GM12878 (cell line): ENCODE measurements at regions not wholly inside any gene's neighbourhood (a gene's known extent, or its start where the extent isn't known, plus 50 kb on each side); places are given as distances from the start of the nearest gene placed in this dataset.

Experiments used
- ATAC-seq: fragments of 200-7000 bp; cut with Tn5 transposase; 3 replicates; pipeline ENCODE4 v1.9.1; 2020; ENCODE audit warnings: mild to moderate bottlenecking, moderate library complexity
- BruUV-seq: library from RNA; stranded (reverse); fragments of 400-500 nt; replicated peaks from 2 replicates; lab custom pipeline; 2021; lab: Mats Ljungman, UMichigan
- CTCF ChIA-PET: fragments of 300-600 bp; sonication (Branson Sonifier 250); formaldehyde crosslinking; extraction: SDS; loops from one replicate; lab custom pipeline; 2021; ENCODE audit warnings: inconsistent platforms; lab: Yijun Ruan, JAX
- POLR2A ChIA-PET: fragments of 350-600 bp; formaldehyde crosslinking; extraction: SDS; loops from one replicate; lab custom pipeline; 2021; ENCODE audit warnings: inconsistent platforms; lab: Charles Lee
- RAD21 ChIA-PET: fragments of 300-600 bp; sonication (Branson Sonifier 250); formaldehyde crosslinking; loops from one replicate; lab custom pipeline; 2023; ENCODE audit warnings: antibody characterized with exemption; ENCODE audit not compliant: unreplicated experiment; lab: Charles Lee
- SMC1A ChIA-PET: fragments of 300-600 bp; sonication (Branson Sonifier 250); formaldehyde crosslinking; loops from one replicate; lab custom pipeline; 2023; ENCODE audit not compliant: unreplicated experiment, uncharacterized antibody; lab: Charles Lee
- DNase-seq: peaks from one replicate; pipeline ENCODE4 v3.0.0-alpha.2; 2011; ENCODE audit warnings: low read depth, low spot score
- FAIRE-seq: peaks from 3 replicates; lab custom pipeline; 2011; peaks lifted over from hg19 to GRCh38; lab: Jason Lieb, UNC
- H2AFZ ChIP-seq: 2 replicates; pipeline ENCODE4 v1.6.0; 2011; ENCODE audit warnings: low read depth, low read length, control low read depth; ENCODE audit not compliant: control insufficient read depth
- H3K27ac ChIP-seq: 2 replicates; pipeline ENCODE4 v1.5.1; 2011; ENCODE audit warnings: control low read depth; ENCODE audit not compliant: control insufficient read depth, insufficient read depth
- H3K27me3 ChIP-seq, 2 experiments: replicated peaks in 1 of 2; 2 replicates each; pipeline versions ENCODE4 v1.6.0 to v1.6.1; 2011; ENCODE audit warnings: low read length in 1 of 2; ENCODE audit not compliant: control insufficient read depth in 2 of 2, insufficient read depth in 2 of 2
- H3K36me3 ChIP-seq, 2 experiments: 2 replicates each; pipeline ENCODE4 v1.5.1; 2011; ENCODE audit warnings: low read length in 1 of 2; ENCODE audit not compliant: control insufficient read depth in 2 of 2, insufficient read depth in 2 of 2
- H3K4me1 ChIP-seq: 2 replicates; pipeline ENCODE4 v1.6.1; 2011; ENCODE audit warnings: mild to moderate bottlenecking, low read length, moderate library complexity, mixed read lengths; ENCODE audit not compliant: control insufficient read depth, insufficient read depth
- H3K4me2 ChIP-seq: 2 replicates; pipeline ENCODE4 v1.6.0; 2011; ENCODE audit warnings: control low read depth; ENCODE audit not compliant: control insufficient read depth, insufficient read depth
- H3K4me3 ChIP-seq: fragments of 200-600 bp; sonication (generic); 2 replicates; pipeline ENCODE4 v1.5.1; 2016
- H3K79me2 ChIP-seq: 2 replicates; pipeline ENCODE4 v1.6.0; 2011; ENCODE audit warnings: low read length; ENCODE audit not compliant: control insufficient read depth, insufficient read depth
- H3K9ac ChIP-seq: 2 replicates; pipeline ENCODE4 v1.8.0; 2011; ENCODE audit warnings: low read length, control low read depth, mixed read lengths; ENCODE audit not compliant: control insufficient read depth, insufficient read depth
- H3K9me3 ChIP-seq: replicated peaks from 3 replicates; pipeline ENCODE4 v1.5.1; 2011; ENCODE audit warnings: mild to moderate bottlenecking, low read length; ENCODE audit not compliant: control insufficient read depth, insufficient read depth
- H4K20me1 ChIP-seq: 2 replicates; pipeline ENCODE4 v1.6.0; 2011; ENCODE audit not compliant: control insufficient read depth, insufficient read depth
- EZH2 ChIP-seq: IDR thresholded peaks from 2 replicates; pipeline ENCODE4 v1.6.1; 2012; ENCODE audit warnings: low read depth, mild to moderate bottlenecking, control low read depth, inconsistent platforms, low read length, borderline replicate concordance; ENCODE audit not compliant: control insufficient read depth
- IRF4 ChIP-seq: IDR thresholded peaks from 2 replicates; pipeline ENCODE4 v1.6.1; 2011; ENCODE audit warnings: low read depth, low read length
- NFYB ChIP-seq: IDR thresholded peaks from 2 replicates; pipeline ENCODE4 v1.6.1; 2011; ENCODE audit warnings: low read depth, mild to moderate bottlenecking, low read length, improper control_type of control experiment, moderate library complexity; ENCODE audit not compliant: insufficient read depth
- TCF12 ChIP-seq: IDR thresholded peaks from 2 replicates; pipeline ENCODE4 v1.6.1; 2011; ENCODE audit warnings: low read depth, mild to moderate bottlenecking, low read length
- ZBED1 ChIP-seq: IDR thresholded peaks from 2 replicates; pipeline ENCODE4 v1.6.1; 2016; ENCODE audit warnings: borderline replicate concordance
- WGBS: methylation state at CpG from one replicate; pipeline ENCODE4 v1.1.6; 2016; ENCODE audit warnings: low lambda C conversion rate; ENCODE audit not compliant: insufficient replicate concordance, insufficient coverage; ENCODE audit errors: missing lambda C conversion rate; 5-methylcytosine and 5-hydroxymethylcytosine counted together
- in situ Hi-C: fragments of 300-500 bp; cut with MboI; formaldehyde crosslinking; loops from 9 replicates; pipeline ENCODE4 v1.14.3; 2018; ENCODE audit warnings: mixed read lengths
- intact Hi-C: fragments of 100-400 bp; cut with micrococcal nuclease; formaldehyde crosslinking; loops from one replicate; pipeline ENCODE4 v1.14.2; 2022; ENCODE audit not compliant: unreplicated experiment
- TF ChIP-seq, protein P1 (sequence below): fragments of 450-650 bp; IDR thresholded peaks from 2 replicates; pipeline ENCODE4 v1.6.1; 2016; ENCODE audit warnings: mild to moderate bottlenecking, moderate library complexity, borderline replicate concordance
- TF ChIP-seq, protein P2 (sequence below): fragments of 450-650 bp; IDR thresholded peaks from 2 replicates; pipeline ENCODE4 v1.6.1; 2017; ENCODE audit warnings: mild to moderate bottlenecking, moderate library complexity
- TF ChIP-seq, protein P3 (sequence below): fragments of 450-650 bp; formaldehyde crosslinking; IDR thresholded peaks from 2 replicates; pipeline ENCODE4 v1.5.0; 2022; ENCODE audit warnings: mild to moderate bottlenecking, missing genetic modification characterization

DNA sequence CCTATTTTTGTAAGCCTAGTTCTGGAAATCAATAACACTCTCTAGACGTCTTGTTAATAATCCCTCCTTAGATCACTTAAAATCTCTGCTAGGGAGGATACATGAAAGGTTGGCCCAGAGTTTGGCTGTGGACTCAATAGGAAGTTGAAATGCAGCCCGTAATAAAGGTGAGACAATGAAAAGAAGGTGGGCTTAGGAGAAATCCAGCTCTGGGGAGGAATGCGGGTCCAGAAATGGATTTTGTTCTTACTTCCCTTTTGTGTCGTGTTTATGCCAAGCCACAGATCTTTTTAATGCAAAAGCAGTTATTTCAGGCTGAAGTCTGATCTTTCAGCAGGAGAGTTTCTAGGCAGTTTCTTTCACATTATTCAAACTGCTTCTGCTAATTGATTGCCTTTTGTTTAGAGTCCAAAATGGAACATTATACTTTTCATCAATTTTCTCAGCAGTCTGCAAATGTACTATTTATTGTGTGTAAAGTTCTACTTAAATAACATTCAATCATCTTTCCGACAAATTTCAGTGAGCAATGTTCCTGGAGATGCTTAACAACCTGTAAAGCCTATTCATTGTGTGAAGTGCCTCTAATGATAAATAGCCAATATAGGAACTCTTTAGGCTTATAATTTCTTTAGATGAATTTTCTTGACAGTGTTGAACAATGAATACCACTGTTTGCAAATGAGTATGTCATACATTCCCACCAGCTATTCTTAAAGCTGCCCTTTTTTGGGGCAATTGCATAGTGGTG, 252.9 kb upstream of the KRR1 start:
- FAIRE-seq (no peak), DNase-seq (no peak), ATAC-seq (no peak)
- Histone ChIP-seq H4K20me1 (no peaks in the 10 kb centered on the region), H2AFZ (no peak overlapping the region), H3K4me2 (no peak overlapping the region), H3K36me3 (no peaks in the 10 kb centered on the region), H3K9me3 (no peaks in the 10 kb centered on the region), H3K27ac (no peak overlapping the region), H3K4me1 (no peaks in the 10 kb centered on the region), H3K79me2 (no peaks in the 10 kb centered on the region), H3K9ac (no peak overlapping the region), H3K4me3 (no peak overlapping the region), H3K27me3 (no peaks in the 10 kb centered on the region)
- ChIA-PET RAD21 (interaction anchor here (1.2 to 1.9 kb wide), 3 partner anchors 53 to 124 kb away, joined by 3 to 6 read pairs (median 4); no protein-coding TSS in a partner anchor), CTCF (interaction anchor here (0.6 to 1.2 kb wide), 2 partner anchors 124 to 273 kb away, joined by 3 read pairs; no protein-coding TSS in a partner anchor), POLR2A (no interaction called here), SMC1A (interaction anchor here (0.6 to 3.7 kb wide), 7 partner anchors 10 to 211 kb away, joined by 3 to 13 read pairs (median 4); no protein-coding TSS in a partner anchor)
- WGBS, result 33% methylated on average over 5 of the region's 5 CpGs
- in situ Hi-C loops (no loop called here), intact Hi-C loops (no loop called here)
- no TSS peak for BruUV-seq
- TF ChIP-seq TCF12 (no peak), IRF4 (no peak), NFYB (no peak), ZBED1 (no peak), EZH2 (no peak)
- TF ChIP-seq, protein P1, sequence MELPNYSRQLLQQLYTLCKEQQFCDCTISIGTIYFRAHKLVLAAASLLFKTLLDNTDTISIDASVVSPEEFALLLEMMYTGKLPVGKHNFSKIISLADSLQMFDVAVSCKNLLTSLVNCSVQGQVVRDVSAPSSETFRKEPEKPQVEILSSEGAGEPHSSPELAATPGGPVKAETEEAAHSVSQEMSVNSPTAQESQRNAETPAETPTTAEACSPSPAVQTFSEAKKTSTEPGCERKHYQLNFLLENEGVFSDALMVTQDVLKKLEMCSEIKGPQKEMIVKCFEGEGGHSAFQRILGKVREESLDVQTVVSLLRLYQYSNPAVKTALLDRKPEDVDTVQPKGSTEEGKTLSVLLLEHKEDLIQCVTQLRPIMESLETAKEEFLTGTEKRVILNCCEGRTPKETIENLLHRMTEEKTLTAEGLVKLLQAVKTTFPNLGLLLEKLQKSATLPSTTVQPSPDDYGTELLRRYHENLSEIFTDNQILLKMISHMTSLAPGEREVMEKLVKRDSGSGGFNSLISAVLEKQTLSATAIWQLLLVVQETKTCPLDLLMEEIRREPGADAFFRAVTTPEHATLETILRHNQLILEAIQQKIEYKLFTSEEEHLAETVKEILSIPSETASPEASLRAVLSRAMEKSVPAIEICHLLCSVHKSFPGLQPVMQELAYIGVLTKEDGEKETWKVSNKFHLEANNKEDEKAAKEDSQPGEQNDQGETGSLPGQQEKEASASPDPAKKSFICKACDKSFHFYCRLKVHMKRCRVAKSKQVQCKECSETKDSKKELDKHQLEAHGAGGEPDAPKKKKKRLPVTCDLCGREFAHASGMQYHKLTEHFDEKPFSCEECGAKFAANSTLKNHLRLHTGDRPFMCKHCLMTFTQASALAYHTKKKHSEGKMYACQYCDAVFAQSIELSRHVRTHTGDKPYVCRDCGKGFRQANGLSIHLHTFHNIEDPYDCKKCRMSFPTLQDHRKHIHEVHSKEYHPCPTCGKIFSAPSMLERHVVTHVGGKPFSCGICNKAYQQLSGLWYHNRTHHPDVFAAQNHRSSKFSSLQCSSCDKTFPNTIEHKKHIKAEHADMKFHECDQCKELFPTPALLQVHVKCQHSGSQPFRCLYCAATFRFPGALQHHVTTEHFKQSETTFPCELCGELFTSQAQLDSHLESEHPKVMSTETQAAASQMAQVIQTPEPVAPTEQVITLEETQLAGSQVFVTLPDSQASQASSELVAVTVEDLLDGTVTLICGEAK, result no peak
- TF ChIP-seq, protein P2, sequence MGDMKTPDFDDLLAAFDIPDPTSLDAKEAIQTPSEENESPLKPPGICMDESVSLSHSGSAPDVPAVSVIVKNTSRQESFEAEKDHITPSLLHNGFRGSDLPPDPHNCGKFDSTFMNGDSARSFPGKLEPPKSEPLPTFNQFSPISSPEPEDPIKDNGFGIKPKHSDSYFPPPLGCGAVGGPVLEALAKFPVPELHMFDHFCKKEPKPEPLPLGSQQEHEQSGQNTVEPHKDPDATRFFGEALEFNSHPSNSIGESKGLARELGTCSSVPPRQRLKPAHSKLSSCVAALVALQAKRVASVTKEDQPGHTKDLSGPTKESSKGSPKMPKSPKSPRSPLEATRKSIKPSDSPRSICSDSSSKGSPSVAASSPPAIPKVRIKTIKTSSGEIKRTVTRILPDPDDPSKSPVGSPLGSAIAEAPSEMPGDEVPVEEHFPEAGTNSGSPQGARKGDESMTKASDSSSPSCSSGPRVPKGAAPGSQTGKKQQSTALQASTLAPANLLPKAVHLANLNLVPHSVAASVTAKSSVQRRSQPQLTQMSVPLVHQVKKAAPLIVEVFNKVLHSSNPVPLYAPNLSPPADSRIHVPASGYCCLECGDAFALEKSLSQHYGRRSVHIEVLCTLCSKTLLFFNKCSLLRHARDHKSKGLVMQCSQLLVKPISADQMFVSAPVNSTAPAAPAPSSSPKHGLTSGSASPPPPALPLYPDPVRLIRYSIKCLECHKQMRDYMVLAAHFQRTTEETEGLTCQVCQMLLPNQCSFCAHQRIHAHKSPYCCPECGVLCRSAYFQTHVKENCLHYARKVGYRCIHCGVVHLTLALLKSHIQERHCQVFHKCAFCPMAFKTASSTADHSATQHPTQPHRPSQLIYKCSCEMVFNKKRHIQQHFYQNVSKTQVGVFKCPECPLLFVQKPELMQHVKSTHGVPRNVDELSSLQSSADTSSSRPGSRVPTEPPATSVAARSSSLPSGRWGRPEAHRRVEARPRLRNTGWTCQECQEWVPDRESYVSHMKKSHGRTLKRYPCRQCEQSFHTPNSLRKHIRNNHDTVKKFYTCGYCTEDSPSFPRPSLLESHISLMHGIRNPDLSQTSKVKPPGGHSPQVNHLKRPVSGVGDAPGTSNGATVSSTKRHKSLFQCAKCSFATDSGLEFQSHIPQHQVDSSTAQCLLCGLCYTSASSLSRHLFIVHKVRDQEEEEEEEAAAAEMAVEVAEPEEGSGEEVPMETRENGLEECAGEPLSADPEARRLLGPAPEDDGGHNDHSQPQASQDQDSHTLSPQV, result no peak
- TF ChIP-seq, protein P3, sequence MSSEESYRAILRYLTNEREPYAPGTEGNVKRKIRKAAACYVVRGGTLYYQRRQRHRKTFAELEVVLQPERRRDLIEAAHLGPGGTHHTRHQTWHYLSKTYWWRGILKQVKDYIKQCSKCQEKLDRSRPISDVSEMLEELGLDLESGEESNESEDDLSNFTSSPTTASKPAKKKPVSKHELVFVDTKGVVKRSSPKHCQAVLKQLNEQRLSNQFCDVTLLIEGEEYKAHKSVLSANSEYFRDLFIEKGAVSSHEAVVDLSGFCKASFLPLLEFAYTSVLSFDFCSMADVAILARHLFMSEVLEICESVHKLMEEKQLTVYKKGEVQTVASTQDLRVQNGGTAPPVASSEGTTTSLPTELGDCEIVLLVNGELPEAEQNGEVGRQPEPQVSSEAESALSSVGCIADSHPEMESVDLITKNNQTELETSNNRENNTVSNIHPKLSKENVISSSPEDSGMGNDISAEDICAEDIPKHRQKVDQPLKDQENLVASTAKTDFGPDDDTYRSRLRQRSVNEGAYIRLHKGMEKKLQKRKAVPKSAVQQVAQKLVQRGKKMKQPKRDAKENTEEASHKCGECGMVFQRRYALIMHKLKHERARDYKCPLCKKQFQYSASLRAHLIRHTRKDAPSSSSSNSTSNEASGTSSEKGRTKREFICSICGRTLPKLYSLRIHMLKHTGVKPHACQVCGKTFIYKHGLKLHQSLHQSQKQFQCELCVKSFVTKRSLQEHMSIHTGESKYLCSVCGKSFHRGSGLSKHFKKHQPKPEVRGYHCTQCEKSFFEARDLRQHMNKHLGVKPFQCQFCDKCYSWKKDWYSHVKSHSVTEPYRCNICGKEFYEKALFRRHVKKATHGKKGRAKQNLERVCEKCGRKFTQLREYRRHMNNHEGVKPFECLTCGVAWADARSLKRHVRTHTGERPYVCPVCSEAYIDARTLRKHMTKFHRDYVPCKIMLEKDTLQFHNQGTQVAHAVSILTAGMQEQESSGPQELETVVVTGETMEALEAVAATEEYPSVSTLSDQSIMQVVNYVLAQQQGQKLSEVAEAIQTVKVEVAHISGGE, result no peak
